ENCODE measurements at regions not wholly inside any gene's neighbourhood (a gene's known extent, or its start where the extent isn't known, plus 50 kb on each side); places are given as distances from the start of the nearest gene placed in this dataset.

DNA sequence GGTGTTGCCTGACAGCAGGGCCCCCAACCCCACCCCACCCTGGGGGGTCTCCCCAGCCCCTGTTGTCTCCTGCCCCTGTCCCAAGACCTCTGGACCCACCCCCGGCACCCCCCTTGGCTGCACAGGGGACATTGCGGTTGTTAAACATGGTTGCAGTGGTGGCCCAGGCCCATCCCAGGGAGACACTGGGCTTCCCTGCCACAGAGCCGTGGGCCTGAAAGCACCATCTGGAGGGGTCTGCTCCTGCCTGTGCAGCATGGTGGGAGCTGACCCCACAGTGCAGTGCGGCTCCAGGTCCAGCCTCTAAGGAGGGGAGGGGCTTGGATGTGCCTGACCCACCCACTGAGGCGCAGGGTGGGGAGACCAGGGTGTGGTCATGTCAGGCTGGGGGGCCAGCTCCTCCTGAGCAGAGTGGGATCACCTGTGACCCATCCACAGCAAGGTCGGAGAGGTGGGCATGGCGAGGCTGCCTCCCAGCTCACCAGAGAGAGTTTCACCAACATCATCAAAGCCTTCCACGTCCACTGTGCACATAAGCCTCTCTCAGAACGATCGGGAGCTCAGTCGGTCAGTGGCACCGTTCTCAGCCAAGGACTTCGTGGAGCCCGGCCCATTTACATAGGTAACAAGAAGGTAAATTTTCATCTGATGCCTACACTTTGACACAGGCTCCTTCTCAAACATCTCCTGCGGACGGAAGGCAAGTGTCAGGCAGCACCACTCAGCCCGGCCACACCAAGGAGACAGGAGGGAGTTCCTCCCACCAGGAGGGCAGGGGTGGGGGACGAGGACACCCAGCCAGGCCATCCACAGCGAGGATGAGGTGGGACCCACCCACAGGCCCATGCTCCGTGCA lies 201.1 kb downstream of the BRD1 start:
- H3K4me2 ChIP-seq = no peak overlapping the region
- H3K9ac ChIP-seq = no peak overlapping the region
- H3K36me3 ChIP-seq = peaks cover 0 to 2% (median 0%) of the 10 kb centered on the region in 11 experiments; a peak in 2 of 22 replicates
- H4K20me1 ChIP-seq = peaks cover 3 to 100% (median 74%) of the 10 kb centered on the region in 11 experiments; a peak in 18 of 22 replicates
- peaks cover 0 to 14% (median 1%) of the 10 kb centered on the region in 10 experiments; a peak in 5 of 20 replicates for H3K4me1 ChIP-seq
- H3K27ac ChIP-seq = no peak overlapping the region
- no peak overlapping the region for H3K4me3 ChIP-seq
- H3K27me3 ChIP-seq = no peaks in the 10 kb centered on the region
- TF ChIP-seq Cebpa-rat (IDR thresholded peaks at IDR 0.05) = no peak
- H3K9me3 ChIP-seq (replicated peaks in 1 of 11) = no peaks in the 10 kb centered on the region

GRCh38 chr22:49624421-49625177 lies 203.1 kb downstream of the BRD1 start:
- Histone ChIP-seq H3K27ac (no peak overlapping the region), H4K20me1 (peaks cover 3 to 100% (median 73%) of the 10 kb centered on the region in 11 experiments; a peak in 18 of 22 replicates), H3K9me3 (replicated peaks in 1 of 11) (no peaks in the 10 kb centered on the region), H3K9ac (no peak overlapping the region), H3K4me3 (no peak overlapping the region), H3K4me2 (no peak overlapping the region), H3K36me3 (peaks cover 0 to 3% (median 0%) of the 10 kb centered on the region in 11 experiments; a peak in 4 of 22 replicates), H3K4me1 (peaks cover 0 to 10% (median 2%) of the 10 kb centered on the region in 10 experiments; a peak in 5 of 20 replicates), H3K27me3 (no peaks in the 10 kb centered on the region)
- TF ChIP-seq Cebpa-rat (IDR thresholded peaks at IDR 0.05) = no peak

GRCh38 chr22:49623715-49624114 lies 204.0 kb downstream of the BRD1 start:
- Histone ChIP-seq H3K9me3 (replicated peaks in 1 of 11) (no peaks in the 10 kb centered on the region), H3K4me2 (no peak overlapping the region), H3K4me1 (peaks cover 0 to 19% (median 9%) of the 10 kb centered on the region in 10 experiments; a peak in 15 of 20 replicates), H3K36me3 (peaks cover 0 to 3% (median 0%) of the 10 kb centered on the region in 11 experiments; a peak in 4 of 22 replicates), H3K9ac (no peak overlapping the region; a peak in 1 of 22 replicates), H4K20me1 (peaks cover 3 to 100% (median 73%) of the 10 kb centered on the region in 11 experiments; a peak in 20 of 22 replicates), H3K4me3 (no peak overlapping the region), H3K27ac (no peak overlapping the region), H3K27me3 (no peaks in the 10 kb centered on the region)
- no peak for TF ChIP-seq Cebpa-rat (IDR thresholded peaks at IDR 0.05)

DNA sequence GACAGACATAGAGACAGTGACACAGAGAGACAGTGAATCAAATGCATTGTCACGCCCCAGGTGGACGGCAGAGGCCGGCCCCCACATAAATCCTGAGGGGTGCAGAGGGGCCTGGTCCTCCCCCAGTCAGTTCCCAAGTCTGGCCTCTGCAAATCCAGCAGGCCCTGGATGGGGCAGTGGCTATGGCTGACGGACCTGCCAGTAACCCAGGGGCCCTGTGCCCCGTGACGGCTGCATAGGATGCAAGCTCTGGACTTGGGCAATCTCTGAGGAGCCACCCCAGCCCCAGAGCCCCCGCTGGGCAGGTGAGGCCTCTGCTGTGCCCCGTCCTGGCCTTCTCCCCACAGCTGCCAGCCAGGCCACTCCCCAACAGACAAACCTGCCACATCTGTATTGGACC lies 204.5 kb downstream of the BRD1 start:
- Histone ChIP-seq H3K9ac (peak overlapping the region in 1 of 11 experiments; percentile 10; a peak in 1 of 22 replicates), H3K9me3 (replicated peaks in 1 of 11) (no peaks in the 10 kb centered on the region), H3K27me3 (no peaks in the 10 kb centered on the region), H4K20me1 (peaks cover 3 to 100% (median 73%) of the 10 kb centered on the region in 11 experiments; a peak in 20 of 22 replicates), H3K4me3 (no peak overlapping the region), H3K4me1 (peaks cover 0 to 24% (median 15%) of the 10 kb centered on the region in 10 experiments; a peak in 16 of 20 replicates), H3K4me2 (no peak overlapping the region), H3K36me3 (peaks cover 0 to 3% (median 0%) of the 10 kb centered on the region in 11 experiments; a peak in 4 of 22 replicates), H3K27ac (no peak overlapping the region)
- no peak for TF ChIP-seq Cebpa-rat (IDR thresholded peaks at IDR 0.05)

GRCh38 chr22:49622241-49623105 lies 205.2 kb downstream of the BRD1 start:
- Histone ChIP-seq H4K20me1 (peaks cover 3 to 100% (median 73%) of the 10 kb centered on the region in 11 experiments; a peak in 20 of 22 replicates), H3K27ac (no peak overlapping the region), H3K9me3 (replicated peaks in 1 of 11) (no peaks in the 10 kb centered on the region), H3K4me2 (no peak overlapping the region), H3K27me3 (no peaks in the 10 kb centered on the region), H3K9ac (0 out of 22 replicates have a peak overlapping the region, but pooled peaks of 3 of the 11 experiments have one; percentile 5 to 13 (median 10)), H3K4me3 (no peak overlapping the region), H3K4me1 (peaks cover 0 to 31% (median 22%) of the 10 kb centered on the region in 10 experiments; a peak in 16 of 20 replicates), H3K36me3 (peaks cover 0 to 3% (median 0%) of the 10 kb centered on the region in 11 experiments; a peak in 4 of 22 replicates)
- no peak for TF ChIP-seq Cebpa-rat (IDR thresholded peaks at IDR 0.05)

DNA sequence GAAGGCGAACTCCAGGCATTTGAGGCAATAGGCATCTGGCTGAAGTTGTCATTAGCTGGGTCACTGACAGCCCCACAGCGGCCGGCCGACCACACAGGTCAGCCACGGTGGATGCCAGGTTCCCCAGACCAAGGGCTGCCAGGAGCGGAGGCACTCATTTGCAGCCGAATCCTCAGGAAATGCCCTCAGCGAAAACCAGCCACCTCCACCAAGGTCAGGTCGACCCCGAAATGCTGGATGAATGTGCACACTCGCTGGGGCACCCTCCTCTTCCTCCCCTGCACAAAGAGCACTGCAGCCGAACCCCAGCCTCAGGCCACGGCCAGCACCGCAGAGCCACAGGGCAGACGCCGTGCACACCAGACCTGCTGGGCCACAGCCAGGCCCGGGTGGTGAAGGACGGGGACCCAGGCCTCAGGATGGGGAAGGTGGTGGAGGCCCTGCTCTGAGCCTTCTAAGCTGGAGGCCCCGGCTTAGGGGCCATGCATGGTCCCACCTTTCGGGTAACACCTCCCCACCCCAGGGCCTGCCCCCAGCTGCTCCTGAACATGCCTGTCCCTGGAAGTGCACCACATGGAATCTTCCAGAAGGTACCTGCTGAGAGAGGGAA lies 206.0 kb downstream of the BRD1 start:
- peaks cover 3 to 100% (median 73%) of the 10 kb centered on the region in 11 experiments; a peak in 20 of 22 replicates for H4K20me1 ChIP-seq
- no peak overlapping the region for H3K27ac ChIP-seq
- H3K4me2 ChIP-seq = peak overlapping the region in 1 of 11 experiments; percentile 7; a peak in 2 of 22 replicates
- no peak for TF ChIP-seq Cebpa-rat (IDR thresholded peaks at IDR 0.05)
- peaks cover 0 to 2% (median 0%) of the 10 kb centered on the region in 11 experiments; a peak in 2 of 22 replicates for H3K9me3 ChIP-seq (replicated peaks in 1 of 11)
- peaks cover 0 to 3% (median 0%) of the 10 kb centered on the region in 11 experiments; a peak in 6 of 22 replicates for H3K36me3 ChIP-seq
- H3K4me1 ChIP-seq = peaks cover 0 to 39% (median 27%) of the 10 kb centered on the region in 10 experiments; a peak in 16 of 20 replicates
- no peak overlapping the region for H3K9ac ChIP-seq
- H3K4me3 ChIP-seq = no peak overlapping the region
- no peaks in the 10 kb centered on the region for H3K27me3 ChIP-seq

DNA sequence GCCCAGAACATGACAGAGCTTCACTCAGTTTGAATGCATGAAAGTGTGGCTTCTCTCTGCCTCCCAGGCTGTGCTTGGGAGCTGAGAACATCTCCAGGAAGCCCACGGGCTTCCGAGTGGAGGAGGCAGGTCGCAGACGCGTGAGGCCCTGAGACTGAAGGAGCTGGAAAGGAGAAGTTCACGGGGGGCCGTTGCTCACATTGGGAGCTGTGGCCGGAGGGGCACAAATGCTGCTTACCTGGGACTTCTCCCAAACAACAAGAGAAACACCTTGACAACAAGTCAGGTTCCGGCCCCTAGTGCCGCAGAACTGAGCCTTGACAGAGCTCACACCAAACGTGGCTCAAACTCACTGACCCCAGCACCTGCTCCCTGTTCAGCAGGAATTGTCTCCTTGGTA lies 207.0 kb downstream of the BRD1 start:
- peaks cover 3 to 97% (median 72%) of the 10 kb centered on the region in 11 experiments; a peak in 20 of 22 replicates for H4K20me1 ChIP-seq
- TF ChIP-seq Cebpa-rat (IDR thresholded peaks at IDR 0.05) = no peak
- H3K27me3 ChIP-seq = no peaks in the 10 kb centered on the region
- H3K27ac ChIP-seq = no peak overlapping the region
- H3K9me3 ChIP-seq (replicated peaks in 1 of 11) = peaks cover 0 to 12% (median 7%) of the 10 kb centered on the region in 11 experiments; a peak in 9 of 22 replicates
- peaks cover 0 to 40% (median 27%) of the 10 kb centered on the region in 10 experiments; a peak in 16 of 20 replicates for H3K4me1 ChIP-seq
- no peak overlapping the region for H3K4me2 ChIP-seq
- H3K36me3 ChIP-seq = peaks cover 0 to 11% (median 0%) of the 10 kb centered on the region in 11 experiments; a peak in 6 of 22 replicates
- H3K9ac ChIP-seq = no peak overlapping the region
- no peak overlapping the region for H3K4me3 ChIP-seq
